Left lung (tissue), 4 donors: ENCODE measurements at regions not wholly inside any gene's neighbourhood (a gene's known extent, or its start where the extent isn't known, plus 50 kb on each side); places are given as distances from the start of the nearest gene placed in this dataset.

Experiments
- ATAC-seq: fragments of 200-7000 bp; cut with Tn5 transposase; one replicate; pipeline ENCODE4 v1.9.1; 2020; ENCODE audit warnings: moderate library complexity
- DNase-seq, 4 donors: peaks; one replicate each; pipeline ENCODE4 v3.0.0-alpha.2; 2013 to 2020
- H3K27ac ChIP-seq, 2 donors: fragments of 200-600 bp; sonication (generic) in 1 of 2; one replicate each; pipeline versions ENCODE4 v1.5.0 to v1.8.0; 2020 to 2021
- H3K27me3 ChIP-seq, 2 donors: fragments of 200-600 bp; sonication (generic) in 1 of 2; one replicate each; pipeline versions ENCODE4 v1.5.0 to v1.8.0; 2020 to 2021
- H3K36me3 ChIP-seq, 2 donors: fragments of 200-600 bp; sonication (generic) in 1 of 2; one replicate each; pipeline versions ENCODE4 v1.5.0 to v1.8.0; 2020 to 2021
- H3K4me1 ChIP-seq, 2 donors: fragments of 200-600 bp; one replicate each; pipeline ENCODE4 v1.8.0; 2021
- H3K4me3 ChIP-seq, 2 donors: fragments of 200-600 bp; sonication (generic) in 1 of 2; one replicate each; pipeline versions ENCODE4 v1.5.0 to v1.8.0; 2020 to 2021; ENCODE audit warnings: mild to moderate bottlenecking in 1 of 2
- H3K9me3 ChIP-seq, 2 donors: fragments of 200-600 bp; sonication (generic) in 1 of 2; one replicate each; pipeline versions ENCODE4 v1.5.0 to v1.8.0; 2020 to 2021
- CTCF ChIP-seq, 2 donors: fragments of 200-600 bp; sonication (generic) in 1 of 2; IDR thresholded peaks; one replicate each; pipeline versions ENCODE4 v1.5.0 to v1.8.0; 2021; ENCODE audit warnings: antibody characterized with exemption in 2 of 2
- intact Hi-C, 2 donors: fragments of 100-400 bp; cut with DNase I; formaldehyde crosslinking; loops; one replicate each; pipeline versions ENCODE4 v1.11.2 to v1.14.2; 2022
- donor health status: DM: no; HTN: yes; CAD: no.
- donor health status: DM: no; HTN: no; CAD: no.

DNA sequence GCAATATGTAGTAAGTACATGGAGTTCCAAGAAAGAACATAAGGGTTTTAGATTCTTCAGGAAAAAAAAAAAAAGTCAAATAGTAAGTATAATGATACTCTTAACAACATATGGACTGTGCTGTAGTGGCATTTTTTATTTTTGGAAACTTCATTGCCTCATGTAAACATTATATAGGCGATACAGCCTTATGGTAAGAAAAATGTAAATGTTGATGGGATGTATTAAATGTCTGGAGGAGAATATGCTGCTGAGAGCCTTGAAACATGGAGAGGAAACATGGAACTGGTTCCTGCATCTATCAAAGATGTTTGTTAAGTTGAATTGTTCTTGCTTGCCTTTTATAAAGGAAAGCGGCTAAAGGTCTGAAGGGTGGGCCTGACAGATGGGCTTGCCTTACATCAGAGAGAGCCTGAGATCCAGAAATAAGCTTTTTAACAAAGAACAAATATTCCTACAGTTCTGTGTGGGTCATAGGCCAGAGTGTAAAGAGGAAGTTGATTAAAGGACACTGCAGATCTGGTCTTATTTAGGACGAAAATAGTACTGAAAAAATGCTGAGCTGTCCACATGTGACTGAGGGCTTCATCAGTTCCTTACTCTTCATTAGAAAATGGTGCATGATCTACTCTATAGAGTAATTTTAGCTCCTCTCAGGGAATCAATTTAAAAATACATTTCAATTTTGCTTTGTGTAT lies 448.1 kb upstream of the DCN start:
- Histone ChIP-seq H3K4me3 (no peak overlapping the region), H3K4me1 (no peaks in the 10 kb centered on the region), H3K36me3 (no peaks in the 10 kb centered on the region), H3K27ac (no peak overlapping the region), H3K27me3 (no peaks in the 10 kb centered on the region), H3K9me3 (peaks cover 0 to 7% of the 10 kb centered on the region in 2 donors)
- no peak for TF ChIP-seq CTCF (IDR thresholded peaks at IDR 0.05)
- intact Hi-C loops, result no loop called here
- DNase-seq, result no peak
- peak; percentile 33 for ATAC-seq

- no peak for DNase-seq
- Histone ChIP-seq H3K27me3 (no peaks in the 10 kb centered on the region), H3K4me3 (no peak overlapping the region), H3K4me1 (no peaks in the 10 kb centered on the region), H3K36me3 (no peaks in the 10 kb centered on the region), H3K9me3 (peaks cover 0 to 10% of the 10 kb centered on the region in 2 donors), H3K27ac (no peak overlapping the region)
- intact Hi-C loops, result no loop called here
- no peak for ATAC-seq
- TF ChIP-seq CTCF (IDR thresholded peaks at IDR 0.05), result no peak
These were observed 447.5 kb upstream of the DCN start for GRCh38 chr12:91630083-91630482.

GRCh38 chr12:91629440-91629839 lies 446.8 kb upstream of the DCN start:
- Histone ChIP-seq H3K4me3 (no peak overlapping the region), H3K9me3 (peaks cover 0 to 10% of the 10 kb centered on the region in 2 donors), H3K4me1 (no peaks in the 10 kb centered on the region), H3K27me3 (no peaks in the 10 kb centered on the region), H3K36me3 (no peaks in the 10 kb centered on the region), H3K27ac (no peak overlapping the region)
- ATAC-seq (no peak), DNase-seq (no peak)
- no peak for TF ChIP-seq CTCF (IDR thresholded peaks at IDR 0.05)
- intact Hi-C loops, result no loop called here

- intact Hi-C loops, result no loop called here
These were observed 446.0 kb upstream of the DCN start for GRCh38 chr12:91628656-91629055.

GRCh38 chr12:91627225-91627624 lies 444.6 kb upstream of the DCN start:
- H3K4me3 ChIP-seq, result no peak overlapping the region
- intact Hi-C loops, result no loop called here
- no peak overlapping the region for H3K27ac ChIP-seq
- TF ChIP-seq CTCF (IDR thresholded peaks at IDR 0.05), result no peak
- no peaks in the 10 kb centered on the region for H3K4me1 ChIP-seq
- DNase-seq, result no peak
- H3K9me3 ChIP-seq, result peaks cover 0 to 10% of the 10 kb centered on the region in 2 donors
- ATAC-seq, result no peak
- H3K27me3 ChIP-seq, result no peaks in the 10 kb centered on the region
- no peaks in the 10 kb centered on the region for H3K36me3 ChIP-seq

More at GRCh38 chr12:91628656-91629055, 446.0 kb upstream of the DCN start:
- H3K36me3 ChIP-seq, result no peaks in the 10 kb centered on the region
- H3K9me3 ChIP-seq, result peaks cover 0 to 10% of the 10 kb centered on the region in 2 donors
- no peaks in the 10 kb centered on the region for H3K27me3 ChIP-seq
- no peak for ATAC-seq
- H3K4me3 ChIP-seq, result no peak overlapping the region
- TF ChIP-seq CTCF (IDR thresholded peaks at IDR 0.05), result no peak
- DNase-seq, result no peak
- no peaks in the 10 kb centered on the region for H3K4me1 ChIP-seq
- H3K27ac ChIP-seq, result no peak overlapping the region
